ENCODE measurements at regions not wholly inside any gene's neighbourhood (a gene's known extent, or its start where the extent isn't known, plus 50 kb on each side); places are given as distances from the start of the nearest gene placed in this dataset.
A peak's percentile ranks its signal among the peaks of the same experiment; 100 is the strongest.

GRCh38 chr21:14879458-14879857, 185.3 kb downstream of the NRIP1 start:
- intact Hi-C loops (cut with micrococcal nuclease; ENCODE audit: unreplicated experiment): loop anchor here (5.0 to 10.0 kb wide), 2 partner anchors 335 to 558 kb away; partner anchors contain the start of gene SAMSN1

More at GRCh38 chr21:14879458-14879857, 185.3 kb downstream of the NRIP1 start:
- RAD21 ChIA-PET (ENCODE audit: unreplicated experiment): interaction anchor here (1.0 to 2.5 kb wide), 7 partner anchors 11 to 426 kb away, joined by 3 to 9 read pairs (median 5); no protein-coding TSS in a partner anchor
- in situ Hi-C loops (cut with MboI): no loop called here
- Histone ChIP-seq H3K79me2 (ENCODE audit: control insufficient read depth, insufficient read depth, low read length) (no peaks in the 10 kb centered on the region), H3K4me1 (ENCODE audit: control insufficient read depth, insufficient read depth, low read length) (peaks cover 32% of the 10 kb centered on the region), H3K9me3 (replicated peaks; ENCODE audit: control insufficient read depth, insufficient read depth, low read length) (no peaks in the 10 kb centered on the region), H3K27me3 (replicated peaks in 1 of 2; ENCODE audit: control insufficient read depth in 2 of 2, insufficient read depth in 2 of 2, low read length in 1 of 2) (no peaks in the 10 kb centered on the region), H3K9ac (ENCODE audit: control insufficient read depth, insufficient read depth, low read length) (no peak overlapping the region), H3K4me3 (no peak overlapping the region), H4K20me1 (ENCODE audit: control insufficient read depth, insufficient read depth) (no peaks in the 10 kb centered on the region), H3K27ac (ENCODE audit: control insufficient read depth, insufficient read depth) (0 out of 2 replicates have a peak overlapping the region, but pooled peaks have one; percentile 28), H2AFZ (ENCODE audit: control insufficient read depth, low read depth, low read length) (no peak overlapping the region), H3K36me3 (ENCODE audit: control insufficient read depth in 2 of 2, insufficient read depth in 2 of 2, low read length in 1 of 2) (no peaks in the 10 kb centered on the region), H3K4me2 (ENCODE audit: control insufficient read depth, insufficient read depth) (no peak overlapping the region; the same call in 1 of the 2 replicates)
- TF ChIP-seq SIX5 (IDR thresholded peaks at IDR 0.05; ENCODE audit: low read depth, low read length, severe bottlenecking): no peak
- peak in 1 of 2 experiments; percentile 56; a peak in 1 of 4 replicates for TF ChIP-seq EP300 (IDR thresholded peaks at IDR 0.05; ENCODE audit: borderline replicate concordance in 1 of 2, control insufficient read depth in 1 of 2, low read depth in 2 of 2, low read length in 2 of 2)
- TF ChIP-seq EGR1 (IDR thresholded peaks at IDR 0.05; ENCODE audit: borderline replicate concordance in 1 of 2, low read depth in 2 of 2, low read length in 2 of 2): no peak
- 0 out of 2 replicates have a peak, but pooled peaks have one; percentile 22 for TF ChIP-seq RUNX3 (IDR thresholded peaks at IDR 0.05; ENCODE audit: low read length)
- TF ChIP-seq ZNF622 (IDR thresholded peaks at IDR 0.05): no peak
- TF ChIP-seq EED (IDR thresholded peaks at IDR 0.05; ENCODE audit: low read depth): peak; percentile 87
- 0 out of 2 replicates have a peak, but pooled peaks have one; percentile 51 for TF ChIP-seq TCF12 (IDR thresholded peaks at IDR 0.05; ENCODE audit: low read depth, low read length)
- TF ChIP-seq ETV6 (conservative IDR thresholded peaks at IDR 0.05 in 1 of 2, IDR thresholded peaks at IDR 0.05 in 1 of 2; ENCODE audit: borderline replicate concordance in 1 of 2, low read depth in 1 of 2): peak in 1 of 2 experiments; percentile 97; a peak in 2 of 4 replicates
- TF ChIP-seq CREM (IDR thresholded peaks at IDR 0.05; ENCODE audit: low read depth): 0 out of 2 replicates have a peak, but pooled peaks have one; percentile 16
- TF ChIP-seq ATF2 (IDR thresholded peaks at IDR 0.05; ENCODE audit: low read length): peak; percentile 47; the same call in 1 of the 2 replicates
- peak; percentile 44; the same call in 1 of the 2 replicates for TF ChIP-seq SPI1 (IDR thresholded peaks at IDR 0.05; ENCODE audit: borderline replicate concordance, insufficient read depth, low read depth, low read length)
- TF ChIP-seq FOXM1 (IDR thresholded peaks at IDR 0.05; ENCODE audit: low read depth, low read length): peak; percentile 46; the same call in 1 of the 2 replicates
- TF ChIP-seq CEBPB (IDR thresholded peaks at IDR 0.05; ENCODE audit: borderline replicate concordance in 1 of 2, low read depth in 2 of 2, low read length in 2 of 2): peak in 1 of 2 experiments; percentile 63; a peak in 1 of 4 replicates
- peak; percentile 45; the same call in 1 of the 2 replicates for TF ChIP-seq JUNB (IDR thresholded peaks at IDR 0.05)
- TF ChIP-seq NFIC (IDR thresholded peaks at IDR 0.05; ENCODE audit: low read depth, low read length): peak; percentile 73; the same call in 1 of the 2 replicates
- no peak for TF ChIP-seq KLF5 (IDR thresholded peaks at IDR 0.05; ENCODE audit: partially characterized antibody)
- 0 out of 2 replicates have a peak, but pooled peaks have one; percentile 52 for TF ChIP-seq TCF3 (IDR thresholded peaks at IDR 0.05; ENCODE audit: borderline replicate concordance, insufficient read depth, low read depth, low read length)
- ATAC-seq (no peak), DNase-seq (ENCODE audit: low read depth, low spot score) (no peak), FAIRE-seq (no peak)
- SMC1A ChIA-PET (ENCODE audit: uncharacterized antibody, unreplicated experiment): interaction anchor here (0.7 to 5.9 kb wide), 10 partner anchors 8 to 605 kb away, joined by 3 to 20 read pairs (median 4); no protein-coding TSS in a partner anchor
- 21% methylated on average over 3 of the region's 3 CpGs for WGBS (ENCODE audit: insufficient coverage, insufficient replicate concordance, low lambda C conversion rate, missing lambda C conversion rate)
- POLR2A ChIA-PET: interaction anchor here (0.9 kb wide), 1 partner anchor 186 kb away, joined by 3 read pairs; the partner anchor contains the start of gene NRIP1
- CTCF ChIA-PET: interaction anchor here (1.3 to 4.2 kb wide), 5 partner anchors 9 to 603 kb away, joined by 3 to 15 read pairs (median 5); no protein-coding TSS in a partner anchor
- BruUV-seq (replicated peaks): no TSS peak
